ENCODE measurements at regions not wholly inside any gene's neighbourhood (a gene's known extent, or its start where the extent isn't known, plus 50 kb on each side); places are given as distances from the start of the nearest gene placed in this dataset.

DNA sequence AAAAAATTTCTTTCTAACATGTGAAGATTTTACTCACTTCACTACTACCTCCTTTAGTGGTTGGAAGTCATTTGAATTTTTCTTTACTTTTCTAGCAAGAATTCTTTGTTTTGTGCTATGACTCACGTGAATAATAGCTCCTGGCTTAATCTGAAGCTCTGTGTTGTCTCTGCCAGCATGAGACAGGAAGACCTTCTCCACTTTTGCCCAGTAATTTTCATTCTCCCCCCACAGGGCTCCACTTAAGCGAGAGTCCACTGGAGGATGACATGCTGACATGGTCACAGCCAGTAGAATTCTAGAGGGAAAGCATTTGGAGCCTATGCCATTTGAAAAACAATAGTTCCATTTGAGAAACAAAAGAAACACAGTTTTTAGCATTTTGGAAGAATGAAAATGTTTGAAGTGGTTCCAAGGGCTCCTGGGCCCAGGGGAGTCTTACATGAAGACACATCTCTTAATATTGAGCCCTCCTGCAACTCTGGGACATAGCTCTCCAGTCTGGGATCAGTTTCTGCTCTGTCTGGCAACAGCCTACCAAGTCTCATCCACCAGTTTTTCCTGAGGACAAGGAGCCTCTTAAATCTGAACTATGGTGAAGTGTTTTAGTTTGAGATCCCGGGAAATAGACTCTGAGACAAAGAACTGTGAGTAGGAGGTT lies 231.4 kb downstream of the PAX1 start:
- no peak for DNase-seq

DNA sequence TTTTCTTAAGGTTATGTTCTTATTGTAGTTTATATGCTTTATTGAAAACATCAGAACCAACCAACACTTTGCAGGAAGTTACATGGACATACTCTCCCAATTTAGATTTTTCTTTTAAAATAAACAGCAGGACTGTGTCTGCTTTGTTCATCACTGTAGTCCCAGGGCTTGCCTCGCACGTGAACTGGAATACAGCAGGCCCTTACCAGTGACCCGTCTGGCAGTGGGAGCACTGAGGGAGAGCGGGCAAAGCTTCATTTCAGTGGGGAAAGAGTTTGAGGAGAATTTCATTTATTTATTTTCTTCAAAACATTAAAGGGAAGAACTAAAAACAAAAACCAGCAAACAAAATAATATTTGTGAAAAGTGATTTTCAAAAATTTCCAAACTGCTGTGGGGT lies 230.8 kb downstream of the PAX1 start:
- DNase-seq: no peak

DNA sequence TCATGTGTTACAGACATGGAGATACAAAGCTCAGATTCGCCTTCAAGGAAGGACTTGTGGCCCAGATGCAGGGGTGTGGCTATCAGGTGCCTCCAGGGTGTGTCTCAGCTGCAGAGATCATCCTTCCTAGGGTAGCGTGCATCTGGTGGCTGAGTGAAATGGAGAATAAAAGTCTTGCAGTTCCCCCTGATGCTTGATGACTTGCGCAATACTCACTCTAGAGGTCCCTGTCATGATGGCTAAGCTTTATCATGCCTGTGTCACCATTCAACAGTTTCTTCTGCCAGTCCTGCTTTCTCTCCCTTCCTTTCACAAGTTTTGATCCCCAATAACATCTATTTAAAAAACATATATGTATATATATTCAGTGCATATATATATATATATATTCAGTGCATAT lies 228.1 kb downstream of the PAX1 start:
- DNase-seq: no peak

- DNase-seq: no peak
Observed at GRCh38 chr20:21921251-21921650, 215.8 kb downstream of the PAX1 start.

GRCh38 chr20:21920211-21920610 lies 214.7 kb downstream of the PAX1 start:
- no peak for DNase-seq

DNA sequence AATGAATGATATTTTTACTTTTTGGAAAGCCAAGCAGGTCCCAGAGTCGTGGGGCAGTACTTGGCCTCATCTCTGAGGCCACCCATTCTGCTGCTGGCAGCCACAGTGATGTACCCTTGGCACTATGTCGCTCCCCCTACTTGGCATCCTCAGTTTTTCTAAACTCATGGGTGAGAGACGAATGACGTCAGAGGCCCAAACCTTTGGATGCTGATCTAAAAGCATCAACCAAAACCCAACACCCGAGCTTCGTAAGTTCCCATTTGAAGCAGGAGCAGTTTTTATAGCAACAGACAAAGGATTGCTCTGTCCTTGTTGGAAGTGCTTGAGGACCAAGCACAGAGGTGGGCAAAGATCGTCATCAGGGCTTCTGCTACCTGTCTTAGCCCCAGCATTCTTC lies 212.9 kb downstream of the PAX1 start:
- no peak for DNase-seq

DNA sequence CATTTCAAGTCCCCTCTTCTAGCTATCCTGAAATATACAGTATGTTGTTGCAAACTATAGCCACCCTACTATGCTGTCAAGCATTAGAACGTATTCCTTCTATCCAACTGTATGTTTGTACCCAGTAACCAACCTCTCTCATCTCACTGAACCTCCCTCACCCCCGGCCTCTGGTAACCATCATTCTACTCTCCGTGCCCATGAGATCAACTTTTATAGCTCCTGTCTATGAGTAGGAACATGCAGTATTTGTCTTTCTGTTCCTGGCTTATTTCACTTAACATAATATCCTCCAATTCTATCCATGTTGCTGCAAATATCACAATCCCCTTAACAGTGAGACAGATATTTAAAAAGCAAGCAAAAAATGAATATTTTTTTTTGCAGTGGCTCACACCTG lies 196.9 kb downstream of the PAX1 start:
- DNase-seq: no peak

DNA sequence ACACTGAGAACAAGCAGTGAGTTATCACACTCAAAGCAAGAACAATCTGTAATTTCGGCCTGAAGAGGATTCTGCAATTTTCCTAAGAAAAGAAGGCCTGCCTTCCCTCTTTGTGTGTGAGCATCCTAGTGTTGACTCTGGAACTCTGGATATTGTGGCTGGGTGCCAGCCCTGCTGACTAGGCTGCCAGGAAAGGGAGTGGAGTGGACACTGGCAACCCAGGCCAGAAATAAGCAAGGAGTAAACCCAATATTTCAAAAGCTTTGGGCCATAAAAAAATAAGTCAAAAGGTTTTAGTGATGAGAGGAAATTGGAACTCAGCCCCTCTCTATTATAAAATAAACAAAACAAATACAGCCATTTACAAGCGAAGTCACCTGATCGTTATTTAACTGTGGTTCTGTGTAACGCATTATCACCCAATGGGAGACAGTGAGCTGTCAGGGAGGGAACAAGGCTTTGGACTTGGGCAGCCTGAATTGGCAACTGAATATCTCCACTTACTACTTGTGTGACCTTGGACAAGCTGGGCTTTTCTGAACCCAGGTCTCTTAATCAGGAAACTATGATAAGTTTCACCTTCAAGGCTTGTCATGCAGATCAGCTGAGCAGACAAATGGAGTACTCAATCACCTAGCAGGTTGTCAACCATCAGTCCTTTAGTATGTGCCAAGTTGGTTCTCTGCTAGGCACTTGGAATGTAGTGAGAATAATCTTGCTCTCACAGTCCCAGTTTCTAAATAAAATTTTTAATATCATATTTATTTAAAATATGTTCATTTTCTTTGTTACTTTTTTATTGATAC lies 196.2 kb downstream of the PAX1 start:
- no peak for DNase-seq

DNA sequence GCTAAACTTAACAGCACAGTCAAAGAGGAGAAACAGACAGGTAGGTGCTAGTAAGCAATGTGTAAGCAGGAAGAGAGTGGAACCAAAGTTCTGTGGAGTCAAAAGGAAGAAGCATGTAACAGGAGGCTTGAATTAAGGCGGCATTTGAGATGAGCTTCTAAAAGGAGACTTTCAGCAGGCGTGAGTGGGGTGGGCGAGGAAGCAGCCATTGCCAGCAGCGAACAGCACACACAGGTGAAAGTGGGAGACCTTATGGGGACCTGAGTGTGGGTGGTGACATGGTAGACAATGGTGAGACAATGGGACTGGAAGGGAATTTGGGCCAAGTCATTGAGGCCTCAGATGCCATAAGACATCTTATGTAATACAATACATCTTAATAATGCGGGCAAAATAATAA lies 195.0 kb downstream of the PAX1 start:
- DNase-seq: no peak

DNA sequence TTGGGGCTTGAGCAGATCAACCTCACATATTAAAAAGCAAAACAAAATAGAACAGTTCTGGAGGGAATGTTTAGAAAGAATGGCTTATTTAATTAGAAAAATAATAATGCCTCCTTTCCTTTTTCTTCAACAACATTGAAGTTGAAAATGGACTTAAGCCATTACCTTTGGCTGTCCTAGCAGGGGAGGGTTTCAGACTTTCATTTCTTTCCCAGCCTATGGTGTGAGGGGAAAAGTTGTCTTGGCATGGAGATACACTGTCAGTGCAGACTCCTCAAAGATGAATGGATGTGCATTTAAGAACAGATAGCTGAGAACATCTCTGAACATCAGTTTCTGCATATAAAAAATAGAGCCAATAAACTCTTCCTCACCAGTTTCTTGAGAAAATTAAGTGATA lies 169.5 kb downstream of the PAX1 start:
- no peak for DNase-seq

GRCh38 chr20:21874127-21874526 lies 168.7 kb downstream of the PAX1 start:
- no peak for DNase-seq

DNA sequence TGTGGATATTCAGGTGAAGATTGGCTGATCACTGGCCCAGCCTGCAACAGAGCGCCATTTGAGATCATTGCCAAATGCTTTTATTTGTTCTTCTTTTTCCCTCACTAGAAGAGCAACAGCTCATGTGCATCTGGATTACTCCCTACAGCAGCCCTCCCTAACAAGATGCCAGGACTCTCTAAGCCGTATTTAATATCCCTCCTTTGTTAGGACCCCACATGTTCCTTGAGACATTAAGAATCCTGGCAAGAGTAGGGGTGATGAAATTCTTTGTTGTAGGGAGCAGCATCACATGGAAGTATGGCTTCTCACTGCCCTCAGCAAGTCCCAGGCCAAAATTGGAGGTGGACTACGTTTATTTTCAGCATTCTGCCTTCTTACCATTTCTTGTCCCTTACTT lies 167.8 kb downstream of the PAX1 start:
- no peak for DNase-seq

DNA sequence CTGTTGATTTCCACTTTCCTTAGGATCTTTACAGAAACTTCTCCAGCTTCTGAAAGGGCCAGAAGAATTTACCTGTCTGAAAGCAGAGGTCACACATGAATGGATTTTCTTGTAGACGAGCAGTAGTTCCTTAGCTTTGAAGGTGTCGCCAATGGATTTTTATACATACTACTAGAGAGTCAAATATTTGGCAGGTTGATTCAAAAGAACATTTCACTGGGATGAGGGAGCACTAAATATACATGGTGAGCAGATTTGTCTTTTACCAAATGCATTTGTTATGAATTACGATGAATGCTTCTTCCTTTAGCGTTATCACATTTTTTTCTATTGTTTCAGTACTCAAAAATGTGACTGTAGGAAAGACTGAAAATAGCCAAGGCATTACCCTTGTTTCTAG lies 162.3 kb downstream of the PAX1 start:
- DNase-seq: no peak

- no peak for DNase-seq
Observed at GRCh38 chr20:21867353-21867752, 161.9 kb downstream of the PAX1 start.

GRCh38 chr20:21862956-21863355 lies 157.5 kb downstream of the PAX1 start:
- no peak for DNase-seq

GRCh38 chr20:21862259-21862946 lies 156.9 kb downstream of the PAX1 start:
- DNase-seq: no peak

- DNase-seq: no peak
Observed at GRCh38 chr20:21840991-21841390, 135.5 kb downstream of the PAX1 start.

DNA sequence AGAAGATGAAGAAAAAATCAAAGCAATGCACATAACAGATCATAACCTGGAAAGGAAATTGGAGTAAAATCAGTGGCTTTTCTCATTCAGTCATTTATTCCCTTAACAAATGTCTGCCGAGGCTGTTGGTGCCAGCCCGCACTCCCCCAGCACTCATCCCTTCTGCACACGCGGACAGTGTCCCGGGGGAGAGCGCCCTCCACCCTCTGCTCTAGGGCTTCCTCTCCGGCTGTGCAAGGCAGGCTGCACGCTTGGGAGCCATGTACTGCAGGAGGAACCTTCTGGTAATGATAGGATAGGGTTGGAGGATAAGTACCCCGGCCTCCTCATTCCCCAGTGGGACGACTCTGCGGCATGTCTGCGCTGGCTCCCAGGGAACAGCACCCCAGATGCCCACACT lies 134.5 kb downstream of the PAX1 start:
- DNase-seq: no peak

DNA sequence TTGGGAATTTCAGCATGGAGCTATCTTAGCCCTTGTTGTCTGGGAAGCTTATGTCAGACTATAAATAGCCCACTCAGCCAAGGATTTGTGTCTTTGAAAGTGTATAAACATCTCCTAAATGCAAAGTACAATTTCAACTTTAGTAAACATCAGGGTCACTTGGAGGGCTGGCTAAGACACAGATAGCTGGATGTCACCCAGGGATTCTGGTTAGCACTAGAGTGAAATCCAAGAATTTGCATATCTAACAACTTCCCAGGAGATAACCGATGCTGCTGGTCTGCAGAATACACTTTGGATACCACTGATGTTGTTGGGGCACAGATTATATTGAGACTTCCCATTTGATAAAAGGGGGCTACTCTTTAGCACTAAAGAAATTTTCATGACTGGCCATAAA lies 130.9 kb downstream of the PAX1 start:
- no peak for DNase-seq

GRCh38 chr20:21835042-21835441 lies 129.6 kb downstream of the PAX1 start:
- no peak for DNase-seq

- no peak for DNase-seq
Observed at GRCh38 chr20:21832442-21833385, 127.2 kb downstream of the PAX1 start.

GRCh38 chr20:21826976-21827375 lies 121.5 kb downstream of the PAX1 start:
- DNase-seq: no peak

DNA sequence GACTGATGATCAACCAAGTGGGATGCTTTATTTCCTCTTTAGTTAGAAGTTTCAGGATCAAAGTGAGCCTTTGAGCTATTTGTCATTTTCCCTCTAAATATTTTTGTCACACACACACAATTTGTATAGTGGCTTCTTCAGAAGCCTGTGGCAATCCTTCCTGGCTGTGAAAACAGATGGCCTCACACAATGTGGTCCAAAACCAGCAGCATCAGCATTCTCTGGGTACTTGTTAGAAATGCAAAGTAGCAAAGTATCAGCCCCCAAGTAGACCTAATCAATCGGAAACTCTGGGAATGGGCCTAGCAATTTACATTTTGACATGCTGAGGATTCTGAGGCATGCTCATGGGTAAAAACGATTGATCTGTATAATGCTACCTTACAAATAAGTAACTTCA lies 115.9 kb downstream of the PAX1 start:
- DNase-seq: no peak
